Left hindlimb (tissue), 1 donor: ENCODE measurements at regions not wholly inside any gene's neighbourhood (a gene's known extent, or its start where the extent isn't known, plus 50 kb on each side); places are given as distances from the start of the nearest gene placed in this dataset.
"Not testable (repeated sequence)": the region's sequence is repeated elsewhere in the genome, so short reads cannot be mapped to it uniquely, and the experiment has no call there.

Experiments used
- DNase-seq: peaks from one replicate; pipeline ENCODE4 v3.0.0-alpha.2; 2018

- no peak for DNase-seq
These were observed 209.4 kb upstream of the ATP6AP2 start for GRCh38 chrX:40371376-40371775.

- no peak for DNase-seq
These were observed 212.1 kb upstream of the ATP6AP2 start for GRCh38 chrX:40368611-40369061.

DNA sequence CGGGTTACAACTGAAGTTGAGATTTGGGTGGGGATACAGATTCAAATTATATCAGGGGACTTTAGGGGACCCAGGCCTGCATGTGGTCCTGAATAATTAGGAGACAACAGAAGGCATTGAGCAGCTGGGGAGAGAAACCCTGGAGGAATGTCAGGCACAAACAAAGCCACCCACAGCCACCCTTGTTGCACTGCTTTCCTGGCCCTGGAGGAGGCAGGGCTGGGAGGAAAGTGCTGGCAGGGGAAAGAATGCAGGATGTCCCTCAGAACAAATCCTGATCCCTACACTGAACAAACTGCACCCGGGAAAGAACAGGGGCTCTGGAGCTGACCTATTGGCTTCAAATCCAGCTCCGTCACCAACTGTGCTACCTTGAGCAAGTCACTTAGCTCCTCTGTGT is 214.1 kb upstream of the ATP6AP2 start:
- no peak for DNase-seq

- not testable (repeated sequence) for DNase-seq
These were observed 218.5 kb upstream of the ATP6AP2 start for GRCh38 chrX:40362291-40362690.

GRCh38 chrX:40360557-40360956 is 220.2 kb upstream of the ATP6AP2 start:
- DNase-seq, result no peak

GRCh38 chrX:40359593-40359992 is 221.2 kb upstream of the ATP6AP2 start:
- DNase-seq, result no peak

GRCh38 chrX:40358994-40359393 is 221.8 kb upstream of the ATP6AP2 start:
- DNase-seq, result no peak

GRCh38 chrX:40349251-40349650 is 231.5 kb upstream of the ATP6AP2 start:
- DNase-seq, result no peak

DNA sequence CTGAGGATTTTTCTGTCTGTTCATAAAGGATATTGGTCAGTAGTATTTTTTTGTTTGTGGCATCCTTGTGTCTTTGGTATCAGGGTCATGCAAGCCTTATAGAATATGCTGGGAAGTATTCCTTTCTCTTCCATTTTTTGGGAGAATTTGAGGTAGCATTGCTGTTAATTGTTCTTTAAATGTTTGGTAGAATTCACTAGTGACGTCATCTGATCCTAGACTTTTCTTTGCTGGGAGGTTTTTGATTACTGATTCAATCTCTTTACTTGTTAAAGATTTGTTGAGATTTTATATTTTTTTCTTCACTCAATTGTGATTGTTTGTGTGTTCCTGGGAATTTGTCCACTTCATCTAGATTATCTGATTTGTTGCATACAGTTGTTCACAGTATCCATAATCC is 234.4 kb upstream of the ATP6AP2 start:
- no peak for DNase-seq

DNA sequence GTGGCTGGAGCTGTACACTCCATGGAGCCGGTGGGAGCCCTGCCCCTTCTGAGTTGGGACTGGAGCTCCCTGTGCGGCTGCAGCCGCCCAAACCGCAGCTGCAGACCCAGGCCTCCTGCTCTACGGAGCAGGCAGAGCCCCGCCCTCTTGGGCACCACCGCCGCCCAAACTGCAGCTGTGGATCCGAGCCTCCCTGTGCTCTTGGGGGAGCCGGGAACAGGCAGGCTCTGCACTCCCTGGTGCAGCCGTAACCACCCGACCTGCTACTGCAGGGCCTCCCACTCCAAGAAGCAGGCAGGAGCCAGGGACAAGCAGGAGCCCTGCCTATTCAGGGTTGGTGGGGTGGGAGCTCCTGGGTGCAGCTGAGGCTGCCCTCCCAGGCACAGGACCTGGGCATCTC is 237.5 kb upstream of the ATP6AP2 start:
- no peak for DNase-seq

DNA sequence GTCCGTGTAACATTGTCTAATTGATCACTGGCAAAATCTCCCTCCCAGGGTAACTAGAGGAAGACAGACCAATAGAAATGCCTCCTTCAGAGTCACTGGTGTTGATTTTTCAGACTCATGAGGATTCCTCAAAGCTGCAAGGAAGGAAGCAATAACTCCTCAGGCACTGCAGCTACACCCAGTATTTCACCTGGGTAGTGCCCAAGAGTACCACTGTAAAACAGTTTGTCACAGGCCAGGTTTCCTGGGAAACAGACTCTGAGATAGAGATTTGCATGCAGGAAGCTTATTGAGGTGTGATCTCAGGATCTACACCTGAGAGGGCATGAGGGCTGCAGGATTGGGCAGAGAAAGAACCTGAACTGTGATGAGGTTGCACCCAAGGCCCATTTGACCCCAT is 240.7 kb upstream of the ATP6AP2 start:
- DNase-seq, result no peak

- no peak for DNase-seq
These were observed 235.6 kb upstream of the BCOR start for GRCh38 chrX:40333344-40333743.

DNA sequence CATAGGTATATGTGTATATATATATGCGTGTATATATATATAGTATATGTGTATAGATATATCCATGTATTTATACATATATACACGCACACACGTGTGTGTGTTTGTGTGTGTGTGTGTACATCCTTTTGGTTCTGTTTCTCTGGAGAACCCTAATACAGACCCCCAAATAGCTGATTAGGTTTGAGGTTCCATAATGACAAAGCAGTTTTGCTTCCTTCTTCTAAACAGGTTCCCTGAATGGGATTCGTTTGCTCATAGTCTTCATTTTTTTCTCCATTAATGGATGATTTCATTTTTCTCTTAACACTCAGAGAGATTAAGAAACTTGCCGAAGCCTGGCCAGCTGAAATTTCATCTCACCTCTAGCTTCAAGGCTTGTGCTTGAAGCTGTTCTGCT is 234.0 kb upstream of the BCOR start:
- DNase-seq, result no peak

DNA sequence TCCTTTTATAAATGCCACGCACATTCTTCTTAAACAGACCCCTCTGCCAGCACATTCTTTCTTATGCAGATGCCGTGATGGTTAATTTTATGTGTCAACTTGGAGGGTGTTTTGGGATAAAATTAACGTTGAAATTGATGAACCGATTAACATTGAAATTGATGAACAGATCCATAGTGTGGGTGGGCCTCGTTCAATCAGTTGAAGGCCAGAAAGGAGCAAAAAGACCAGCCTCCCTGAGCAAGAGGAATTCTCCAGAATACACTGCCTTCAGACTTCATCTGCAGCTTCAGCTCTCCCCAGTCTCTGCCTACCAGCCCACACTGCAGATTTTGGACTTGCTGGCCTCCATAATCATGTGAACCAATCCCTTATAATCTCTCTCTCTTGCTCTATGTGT is 233.6 kb upstream of the BCOR start:
- no peak for DNase-seq

DNA sequence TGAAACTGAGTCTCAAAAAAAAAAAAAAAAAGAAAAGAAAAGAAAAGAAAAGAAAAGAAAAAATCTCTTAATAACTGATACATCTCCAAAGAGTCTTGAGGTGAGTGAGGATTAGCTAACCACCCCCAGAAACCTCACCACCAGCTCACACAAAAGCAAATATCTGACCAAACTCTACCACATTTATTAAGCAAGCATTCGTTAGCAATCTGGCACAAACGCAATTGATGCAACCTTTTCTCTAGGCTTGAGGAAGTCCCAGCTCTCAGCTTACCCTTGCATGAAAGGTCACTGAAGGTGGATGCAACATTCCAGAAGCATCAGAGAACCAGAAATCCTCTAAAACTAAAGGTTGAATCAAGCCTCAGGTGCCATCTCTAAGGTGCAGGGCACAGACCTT is 231.9 kb upstream of the BCOR start:
- no peak for DNase-seq

DNA sequence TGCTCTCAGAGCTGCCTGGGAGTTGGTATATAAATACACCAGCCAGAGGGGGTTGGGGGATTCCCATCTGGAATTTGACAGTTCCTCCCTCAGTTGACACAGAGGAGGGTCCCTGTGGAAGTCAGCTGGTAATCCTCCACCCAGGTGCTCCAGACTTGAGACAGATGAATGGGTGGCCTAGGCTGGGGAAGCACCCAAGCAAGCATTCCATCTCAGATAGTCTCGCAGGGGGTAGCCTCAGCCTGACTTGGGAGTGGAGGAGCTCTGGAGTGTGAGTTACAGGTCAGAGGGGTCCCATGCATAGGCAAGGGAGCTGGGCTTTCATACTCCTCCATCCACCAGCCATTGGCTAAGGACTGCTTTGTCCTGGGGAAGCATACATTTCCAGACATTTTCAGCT is 229.3 kb upstream of the BCOR start:
- DNase-seq, result no peak

DNA sequence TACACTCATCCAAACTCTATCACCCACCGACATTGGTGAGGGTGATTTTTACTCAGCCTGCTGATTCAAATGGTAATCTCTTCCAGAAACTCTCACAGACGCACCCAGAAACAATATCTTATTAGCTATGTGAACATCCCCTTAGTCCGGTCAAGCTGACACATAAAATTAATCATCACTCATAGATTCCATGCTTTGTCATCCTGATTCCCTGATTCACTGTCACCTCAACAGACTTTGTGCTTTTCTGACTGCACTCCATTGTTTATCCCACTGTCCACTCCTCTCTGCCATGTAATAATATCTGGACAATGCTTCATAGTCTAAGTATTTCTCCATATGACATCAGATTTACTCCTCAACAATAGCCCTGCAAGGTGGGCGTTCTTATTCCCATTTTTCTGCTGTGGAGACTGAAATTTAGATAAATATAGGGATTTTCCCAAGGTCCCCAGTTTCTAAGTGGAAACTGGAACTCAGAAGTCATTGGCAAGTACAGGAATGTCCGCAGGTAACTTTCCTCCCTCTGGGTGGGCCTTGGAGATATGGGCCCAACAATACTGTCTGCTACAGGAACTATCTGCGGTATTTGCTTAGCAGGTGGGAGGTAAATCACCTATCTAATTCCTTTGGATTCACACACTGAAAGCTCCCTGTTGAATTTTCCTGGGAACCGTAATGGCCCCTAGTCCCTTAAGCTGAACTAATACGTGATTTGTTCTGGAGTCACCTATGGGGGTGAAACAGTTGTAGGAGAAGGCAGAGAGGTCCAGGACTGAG is 228.6 kb upstream of the BCOR start:
- no peak for DNase-seq

- no peak for DNase-seq
These were observed 227.4 kb upstream of the BCOR start for GRCh38 chrX:40325161-40325560.

DNA sequence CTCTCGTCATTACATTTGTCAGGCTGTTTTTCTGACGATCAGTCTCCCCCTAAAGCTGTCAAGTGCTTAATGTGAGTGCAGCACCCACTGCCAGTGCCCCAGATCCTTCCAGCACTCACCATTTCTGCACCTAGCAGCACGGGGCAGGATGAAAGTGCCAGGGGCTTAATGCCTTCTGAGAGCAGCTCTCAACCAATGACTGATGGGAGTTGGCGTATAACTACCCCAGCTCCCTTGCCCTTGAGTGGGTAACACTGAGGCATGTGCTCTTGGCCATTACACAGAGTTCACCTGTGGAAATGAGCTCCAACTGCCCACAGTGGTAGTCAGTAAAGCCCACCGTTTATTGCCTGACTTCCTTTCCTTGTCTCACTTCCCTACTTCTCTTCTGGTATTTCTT is 226.2 kb upstream of the BCOR start:
- no peak for DNase-seq

GRCh38 chrX:40320819-40321218 is 223.1 kb upstream of the BCOR start:
- DNase-seq, result no peak

- DNase-seq, result no peak
These were observed 221.0 kb upstream of the BCOR start for GRCh38 chrX:40318801-40319200.

DNA sequence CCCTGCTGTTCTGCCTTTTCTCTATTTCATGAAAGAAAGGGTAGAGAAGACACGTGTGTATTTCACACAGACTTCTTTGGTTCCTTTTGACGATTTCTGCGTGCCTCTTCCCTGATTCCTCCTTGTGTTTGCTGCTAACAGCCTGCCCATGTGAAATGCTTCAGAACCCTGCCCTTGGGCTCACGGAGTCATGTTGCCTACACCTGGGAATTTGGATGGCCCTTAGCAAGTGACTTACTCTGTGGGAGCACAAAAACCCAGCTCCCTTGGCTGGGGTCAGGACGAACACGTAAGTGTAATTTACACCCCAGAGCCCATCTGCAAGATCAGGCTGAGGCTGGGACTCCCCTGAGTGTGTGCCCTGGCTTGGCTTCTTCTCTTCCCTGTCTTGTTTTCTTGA is 220.3 kb upstream of the BCOR start:
- DNase-seq, result no peak

- DNase-seq, result no peak
These were observed 218.7 kb upstream of the BCOR start for GRCh38 chrX:40316502-40316901.

DNA sequence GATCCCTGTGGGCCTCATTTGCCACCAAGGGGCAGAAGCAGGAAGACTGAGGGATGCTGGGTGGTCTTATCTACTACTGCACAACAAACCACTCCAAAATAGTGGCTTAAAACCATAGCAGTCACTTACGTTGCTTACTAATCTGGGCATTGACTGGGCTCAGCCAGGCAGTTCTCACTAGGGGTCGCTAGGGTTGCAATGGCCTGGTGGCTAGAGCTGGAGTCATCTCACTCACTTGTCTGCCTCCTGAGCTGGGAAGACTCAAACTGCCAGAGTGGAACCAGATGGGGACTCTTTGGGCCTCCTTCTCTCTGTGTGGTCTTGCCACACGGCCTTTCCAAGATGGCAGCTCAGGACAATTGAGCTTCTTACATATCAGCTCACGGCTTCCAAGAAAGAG is 216.3 kb upstream of the BCOR start:
- DNase-seq, result no peak

- DNase-seq, result no peak
These were observed 215.5 kb upstream of the BCOR start for GRCh38 chrX:40313269-40313668.
